GM12878 (cell line): ENCODE measurements at regions not wholly inside any gene's neighbourhood (a gene's known extent, or its start where the extent isn't known, plus 50 kb on each side); places are given as distances from the start of the nearest gene placed in this dataset.

Experiments
- ATAC-seq: fragments of 200-7000 bp; cut with Tn5 transposase; 3 replicates; pipeline ENCODE4 v1.9.1; 2020; ENCODE audit warnings: mild to moderate bottlenecking, moderate library complexity
- BruUV-seq: library from RNA; stranded (reverse); fragments of 400-500 nt; replicated peaks from 2 replicates; lab custom pipeline; 2021; lab: Mats Ljungman, UMichigan
- CTCF ChIA-PET: fragments of 300-600 bp; sonication (Branson Sonifier 250); formaldehyde crosslinking; extraction: SDS; loops from one replicate; lab custom pipeline; 2021; ENCODE audit warnings: inconsistent platforms; lab: Yijun Ruan, JAX
- POLR2A ChIA-PET: fragments of 350-600 bp; formaldehyde crosslinking; extraction: SDS; loops from one replicate; lab custom pipeline; 2021; ENCODE audit warnings: inconsistent platforms; lab: Charles Lee
- RAD21 ChIA-PET: fragments of 300-600 bp; sonication (Branson Sonifier 250); formaldehyde crosslinking; loops from one replicate; lab custom pipeline; 2023; ENCODE audit warnings: antibody characterized with exemption; ENCODE audit not compliant: unreplicated experiment; lab: Charles Lee
- SMC1A ChIA-PET: fragments of 300-600 bp; sonication (Branson Sonifier 250); formaldehyde crosslinking; loops from one replicate; lab custom pipeline; 2023; ENCODE audit not compliant: unreplicated experiment, uncharacterized antibody; lab: Charles Lee
- DNase-seq: peaks from one replicate; pipeline ENCODE4 v3.0.0-alpha.2; 2011; ENCODE audit warnings: low read depth, low spot score
- FAIRE-seq: peaks from 3 replicates; lab custom pipeline; 2011; peaks lifted over from hg19 to GRCh38; lab: Jason Lieb, UNC
- H2AFZ ChIP-seq: 2 replicates; pipeline ENCODE4 v1.6.0; 2011; ENCODE audit warnings: low read depth, low read length, control low read depth; ENCODE audit not compliant: control insufficient read depth
- H3K27ac ChIP-seq: 2 replicates; pipeline ENCODE4 v1.5.1; 2011; ENCODE audit warnings: control low read depth; ENCODE audit not compliant: control insufficient read depth, insufficient read depth
- H3K27me3 ChIP-seq, 2 experiments: replicated peaks in 1 of 2; 2 replicates each; pipeline versions ENCODE4 v1.6.0 to v1.6.1; 2011; ENCODE audit warnings: low read length in 1 of 2; ENCODE audit not compliant: control insufficient read depth in 2 of 2, insufficient read depth in 2 of 2
- H3K36me3 ChIP-seq, 2 experiments: 2 replicates each; pipeline ENCODE4 v1.5.1; 2011; ENCODE audit warnings: low read length in 1 of 2; ENCODE audit not compliant: control insufficient read depth in 2 of 2, insufficient read depth in 2 of 2
- H3K4me1 ChIP-seq: 2 replicates; pipeline ENCODE4 v1.6.1; 2011; ENCODE audit warnings: mild to moderate bottlenecking, low read length, moderate library complexity, mixed read lengths; ENCODE audit not compliant: control insufficient read depth, insufficient read depth
- H3K4me2 ChIP-seq: 2 replicates; pipeline ENCODE4 v1.6.0; 2011; ENCODE audit warnings: control low read depth; ENCODE audit not compliant: control insufficient read depth, insufficient read depth
- H3K4me3 ChIP-seq: fragments of 200-600 bp; sonication (generic); 2 replicates; pipeline ENCODE4 v1.5.1; 2016
- H3K79me2 ChIP-seq: 2 replicates; pipeline ENCODE4 v1.6.0; 2011; ENCODE audit warnings: low read length; ENCODE audit not compliant: control insufficient read depth, insufficient read depth
- H3K9ac ChIP-seq: 2 replicates; pipeline ENCODE4 v1.8.0; 2011; ENCODE audit warnings: low read length, control low read depth, mixed read lengths; ENCODE audit not compliant: control insufficient read depth, insufficient read depth
- H3K9me3 ChIP-seq: replicated peaks from 3 replicates; pipeline ENCODE4 v1.5.1; 2011; ENCODE audit warnings: mild to moderate bottlenecking, low read length; ENCODE audit not compliant: control insufficient read depth, insufficient read depth
- H4K20me1 ChIP-seq: 2 replicates; pipeline ENCODE4 v1.6.0; 2011; ENCODE audit not compliant: control insufficient read depth, insufficient read depth
- FOXM1 ChIP-seq: IDR thresholded peaks from 2 replicates; pipeline ENCODE4 v1.6.1; 2012; ENCODE audit warnings: low read depth, mild to moderate bottlenecking, inconsistent platforms, low read length, moderate library complexity
- IKZF1 ChIP-seq: fragments of 450-650 bp; conservative IDR thresholded peaks from 2 replicates; pipeline ENCODE4 v1.6.1; 2017; ENCODE audit warnings: antibody characterized with exemption, mild to moderate bottlenecking
- NFYB ChIP-seq: IDR thresholded peaks from 2 replicates; pipeline ENCODE4 v1.6.1; 2011; ENCODE audit warnings: low read depth, mild to moderate bottlenecking, low read length, improper control_type of control experiment, moderate library complexity; ENCODE audit not compliant: insufficient read depth
- NR2C1 ChIP-seq: fragments of 450-650 bp; IDR thresholded peaks from 2 replicates; pipeline ENCODE4 v1.6.1; 2017; ENCODE audit warnings: antibody characterized with exemption, mild to moderate bottlenecking, moderate library complexity
- SREBF2 ChIP-seq: IDR thresholded peaks from 2 replicates; pipeline ENCODE4 v1.6.1; 2012; ENCODE audit warnings: mild to moderate bottlenecking, low read length
- WGBS: methylation state at CpG from one replicate; pipeline ENCODE4 v1.1.6; 2016; ENCODE audit warnings: low lambda C conversion rate; ENCODE audit not compliant: insufficient replicate concordance, insufficient coverage; ENCODE audit errors: missing lambda C conversion rate; 5-methylcytosine and 5-hydroxymethylcytosine counted together
- in situ Hi-C: fragments of 300-500 bp; cut with MboI; formaldehyde crosslinking; loops from 9 replicates; pipeline ENCODE4 v1.14.3; 2018; ENCODE audit warnings: mixed read lengths
- intact Hi-C: fragments of 100-400 bp; cut with micrococcal nuclease; formaldehyde crosslinking; loops from one replicate; pipeline ENCODE4 v1.14.2; 2022; ENCODE audit not compliant: unreplicated experiment
- TF ChIP-seq, protein P1 (sequence below): fragments of 450-650 bp; IDR thresholded peaks from 2 replicates; pipeline ENCODE4 v1.6.1; 2016; ENCODE audit warnings: mild to moderate bottlenecking
- TF ChIP-seq, protein P2 (sequence below): fragments of 150-350 bp; IDR thresholded peaks from 2 replicates; pipeline ENCODE4 v1.6.1; 2016; ENCODE audit warnings: low read depth, low read length
- TF ChIP-seq, protein P3 (sequence below): fragments of 450-650 bp; IDR thresholded peaks from 2 replicates; pipeline ENCODE4 v1.6.1; 2018; ENCODE audit warnings: mild to moderate bottlenecking, low read depth, moderate library complexity; ENCODE audit not compliant: partially characterized antibody

DNA sequence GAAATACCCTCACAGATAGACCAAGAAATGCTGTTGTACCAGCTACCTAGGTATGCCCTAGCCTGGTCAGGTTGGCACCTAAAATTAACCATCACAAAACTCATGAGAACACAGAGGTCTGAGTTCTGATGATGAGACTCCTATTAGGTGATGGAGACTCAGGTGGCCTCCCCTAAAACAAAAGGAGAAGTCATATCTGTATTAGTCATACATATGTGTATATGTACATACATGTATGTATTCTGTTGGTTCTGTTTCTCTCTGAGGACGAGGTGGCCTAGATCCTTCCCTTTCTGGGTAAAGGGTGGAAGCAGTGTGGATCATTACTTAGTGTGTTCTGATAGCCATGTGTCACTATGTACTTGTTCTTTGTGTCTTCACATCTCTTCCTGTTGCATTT is 207.2 kb upstream of the PRSS1 start:
- Histone ChIP-seq H4K20me1 (no peaks in the 10 kb centered on the region), H3K9me3 (no peaks in the 10 kb centered on the region), H2AFZ (no peak overlapping the region), H3K79me2 (no peaks in the 10 kb centered on the region), H3K27ac (no peak overlapping the region), H3K4me1 (no peaks in the 10 kb centered on the region), H3K4me2 (no peak overlapping the region), H3K36me3 (no peaks in the 10 kb centered on the region), H3K9ac (no peak overlapping the region), H3K4me3 (no peak overlapping the region), H3K27me3 (no peaks in the 10 kb centered on the region; a peak in 1 of 4 replicates)
- FAIRE-seq (no peak), DNase-seq (no peak), ATAC-seq (no peak)
- CTCF ChIA-PET: interaction anchor here (0.9 to 1.8 kb wide), 5 partner anchors 9 to 62 kb away, joined by 3 to 6 read pairs (median 4); no protein-coding TSS in a partner anchor
- in situ Hi-C loops: no loop called here
- no peak for TF ChIP-seq IKZF1
- TF ChIP-seq, protein P1, sequence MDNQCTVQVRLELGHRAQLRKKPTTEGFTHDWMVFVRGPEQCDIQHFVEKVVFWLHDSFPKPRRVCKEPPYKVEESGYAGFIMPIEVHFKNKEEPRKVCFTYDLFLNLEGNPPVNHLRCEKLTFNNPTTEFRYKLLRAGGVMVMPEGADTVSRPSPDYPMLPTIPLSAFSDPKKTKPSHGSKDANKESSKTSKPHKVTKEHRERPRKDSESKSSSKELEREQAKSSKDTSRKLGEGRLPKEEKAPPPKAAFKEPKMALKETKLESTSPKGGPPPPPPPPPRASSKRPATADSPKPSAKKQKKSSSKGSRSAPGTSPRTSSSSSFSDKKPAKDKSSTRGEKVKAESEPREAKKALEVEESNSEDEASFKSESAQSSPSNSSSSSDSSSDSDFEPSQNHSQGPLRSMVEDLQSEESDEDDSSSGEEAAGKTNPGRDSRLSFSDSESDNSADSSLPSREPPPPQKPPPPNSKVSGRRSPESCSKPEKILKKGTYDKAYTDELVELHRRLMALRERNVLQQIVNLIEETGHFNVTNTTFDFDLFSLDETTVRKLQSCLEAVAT: no peak
- POLR2A ChIA-PET: no interaction called here
- no TSS peak for BruUV-seq
- SMC1A ChIA-PET: no interaction called here
- RAD21 ChIA-PET: interaction anchor here (0.6 kb wide), 1 partner anchor 53 kb away, joined by 4 read pairs; no protein-coding TSS in a partner anchor
- WGBS: 0% methylated on average over 1 of the region's 1 CpG
- intact Hi-C loops: no loop called here

DNA sequence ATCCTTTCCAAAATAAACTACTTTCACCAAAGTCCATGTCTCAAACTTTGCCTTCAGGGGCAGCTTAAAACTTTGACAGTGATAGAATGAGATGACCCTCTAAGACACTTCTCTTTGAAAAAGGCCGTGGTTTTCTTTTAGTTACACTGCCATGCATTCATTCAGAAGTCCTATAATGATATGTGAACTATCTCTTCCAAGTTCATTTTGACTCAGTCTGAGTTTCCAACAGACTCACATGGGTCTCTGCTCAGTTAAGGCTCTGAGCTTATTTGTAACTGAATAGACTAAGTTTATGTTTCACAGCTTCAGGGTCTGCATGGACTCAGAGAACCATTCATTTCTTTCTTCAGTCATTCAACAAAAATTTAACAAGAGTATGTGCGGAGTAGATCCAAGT is 208.9 kb upstream of the PRSS1 start:
- no peak overlapping the region for H2AFZ ChIP-seq
- ChIA-PET POLR2A (no interaction called here), RAD21 (interaction anchor here (0.6 to 1.7 kb wide), 2 partner anchors 18 to 47 kb away, joined by 3 to 5 read pairs; no protein-coding TSS in a partner anchor), SMC1A (no interaction called here), CTCF (interaction anchor here (0.7 to 1.8 kb wide), 5 partner anchors 16 to 63 kb away, joined by 3 to 6 read pairs (median 4); no protein-coding TSS in a partner anchor)
- no peaks in the 10 kb centered on the region for H3K79me2 ChIP-seq
- H3K36me3 ChIP-seq: no peaks in the 10 kb centered on the region
- DNase-seq (no peak), FAIRE-seq (no peak), ATAC-seq (no peak)
- intact Hi-C loops: no loop called here
- H3K4me2 ChIP-seq: no peak overlapping the region
- H3K4me3 ChIP-seq: no peak overlapping the region
- H4K20me1 ChIP-seq: no peaks in the 10 kb centered on the region
- H3K27ac ChIP-seq: no peak overlapping the region
- H3K4me1 ChIP-seq: no peaks in the 10 kb centered on the region
- 29% methylated on average over 2 of the region's 2 CpGs for WGBS
- in situ Hi-C loops: no loop called here
- no peak overlapping the region for H3K9ac ChIP-seq
- no peaks in the 10 kb centered on the region; a peak in 1 of 4 replicates for H3K27me3 ChIP-seq
- H3K9me3 ChIP-seq: no peaks in the 10 kb centered on the region
- no TSS peak for BruUV-seq
- TF ChIP-seq SREBF2 (no peak), NR2C1 (no peak), FOXM1 (no peak), NFYB (no peak)
- TF ChIP-seq, protein P2, sequence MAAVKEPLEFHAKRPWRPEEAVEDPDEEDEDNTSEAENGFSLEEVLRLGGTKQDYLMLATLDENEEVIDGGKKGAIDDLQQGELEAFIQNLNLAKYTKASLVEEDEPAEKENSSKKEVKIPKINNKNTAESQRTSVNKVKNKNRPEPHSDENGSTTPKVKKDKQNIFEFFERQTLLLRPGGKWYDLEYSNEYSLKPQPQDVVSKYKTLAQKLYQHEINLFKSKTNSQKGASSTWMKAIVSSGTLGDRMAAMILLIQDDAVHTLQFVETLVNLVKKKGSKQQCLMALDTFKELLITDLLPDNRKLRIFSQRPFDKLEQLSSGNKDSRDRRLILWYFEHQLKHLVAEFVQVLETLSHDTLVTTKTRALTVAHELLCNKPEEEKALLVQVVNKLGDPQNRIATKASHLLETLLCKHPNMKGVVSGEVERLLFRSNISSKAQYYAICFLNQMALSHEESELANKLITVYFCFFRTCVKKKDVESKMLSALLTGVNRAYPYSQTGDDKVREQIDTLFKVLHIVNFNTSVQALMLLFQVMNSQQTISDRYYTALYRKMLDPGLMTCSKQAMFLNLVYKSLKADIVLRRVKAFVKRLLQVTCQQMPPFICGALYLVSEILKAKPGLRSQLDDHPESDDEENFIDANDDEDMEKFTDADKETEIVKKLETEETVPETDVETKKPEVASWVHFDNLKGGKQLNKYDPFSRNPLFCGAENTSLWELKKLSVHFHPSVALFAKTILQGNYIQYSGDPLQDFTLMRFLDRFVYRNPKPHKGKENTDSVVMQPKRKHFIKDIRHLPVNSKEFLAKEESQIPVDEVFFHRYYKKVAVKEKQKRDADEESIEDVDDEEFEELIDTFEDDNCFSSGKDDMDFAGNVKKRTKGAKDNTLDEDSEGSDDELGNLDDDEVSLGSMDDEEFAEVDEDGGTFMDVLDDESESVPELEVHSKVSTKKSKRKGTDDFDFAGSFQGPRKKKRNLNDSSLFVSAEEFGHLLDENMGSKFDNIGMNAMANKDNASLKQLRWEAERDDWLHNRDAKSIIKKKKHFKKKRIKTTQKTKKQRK: no peak
- TF ChIP-seq, protein P3, sequence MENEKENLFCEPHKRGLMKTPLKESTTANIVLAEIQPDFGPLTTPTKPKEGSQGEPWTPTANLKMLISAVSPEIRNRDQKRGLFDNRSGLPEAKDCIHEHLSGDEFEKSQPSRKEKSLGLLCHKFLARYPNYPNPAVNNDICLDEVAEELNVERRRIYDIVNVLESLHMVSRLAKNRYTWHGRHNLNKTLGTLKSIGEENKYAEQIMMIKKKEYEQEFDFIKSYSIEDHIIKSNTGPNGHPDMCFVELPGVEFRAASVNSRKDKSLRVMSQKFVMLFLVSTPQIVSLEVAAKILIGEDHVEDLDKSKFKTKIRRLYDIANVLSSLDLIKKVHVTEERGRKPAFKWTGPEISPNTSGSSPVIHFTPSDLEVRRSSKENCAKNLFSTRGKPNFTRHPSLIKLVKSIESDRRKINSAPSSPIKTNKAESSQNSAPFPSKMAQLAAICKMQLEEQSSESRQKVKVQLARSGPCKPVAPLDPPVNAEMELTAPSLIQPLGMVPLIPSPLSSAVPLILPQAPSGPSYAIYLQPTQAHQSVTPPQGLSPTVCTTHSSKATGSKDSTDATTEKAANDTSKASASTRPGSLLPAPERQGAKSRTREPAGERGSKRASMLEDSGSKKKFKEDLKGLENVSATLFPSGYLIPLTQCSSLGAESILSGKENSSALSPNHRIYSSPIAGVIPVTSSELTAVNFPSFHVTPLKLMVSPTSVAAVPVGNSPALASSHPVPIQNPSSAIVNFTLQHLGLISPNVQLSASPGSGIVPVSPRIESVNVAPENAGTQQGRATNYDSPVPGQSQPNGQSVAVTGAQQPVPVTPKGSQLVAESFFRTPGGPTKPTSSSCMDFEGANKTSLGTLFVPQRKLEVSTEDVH: no peak
